Fibroblast of lung (primary cell): ENCODE measurements at regions not wholly inside any gene's neighbourhood (a gene's known extent, or its start where the extent isn't known, plus 50 kb on each side); places are given as distances from the start of the nearest gene placed in this dataset.

Experiments used
- CTCF ChIP-seq, 2 donors: IDR thresholded peaks in 1 of 2; conservative IDR thresholded peaks in 1 of 2; 1 replicate in 1 of 2; 2 replicates in 1 of 2; pipeline ENCODE4 v1.5.1; 2011 to 2012; ENCODE audit warnings: low read length in 2 of 2, control low read depth in 1 of 2, inconsistent platforms in 1 of 2, low read depth in 1 of 2, mild to moderate bottlenecking in 1 of 2
- EZH2 ChIP-seq: IDR thresholded peaks from 2 replicates; pipeline ENCODE4 v1.5.1; 2012; ENCODE audit warnings: low read length, control low read depth, mild to moderate bottlenecking; ENCODE audit errors: missing control alignments

GRCh38 chr17:69879576-69879975, 195.4 kb upstream of the KCNJ16 start:
- no peak for TF ChIP-seq CTCF (conservative IDR thresholded peaks at IDR 0.05 in 1 of 2, IDR thresholded peaks at IDR 0.05 in 1 of 2; ENCODE audit: low read depth in 1 of 2, low read length in 2 of 2)
- no peak for TF ChIP-seq EZH2
